Activated CD4-positive, alpha-beta memory T cell treated with anti-CD3 and anti-CD28 coated beads, Interleukin-2, amount 10 ng/mL, durations not matched to agents 7 days and 5 days (primary cell): ENCODE measurements at regions not wholly inside any gene's neighbourhood (a gene's known extent, or its start where the extent isn't known, plus 50 kb on each side); places are given as distances from the start of the nearest gene placed in this dataset.
"Not testable (repeated sequence)": the region's sequence is repeated elsewhere in the genome, so short reads cannot be mapped to it uniquely, and the experiment has no call there.

ENCODE experiments used
- CTCF ChIA-PET: fragments of 350-600 bp; sonication (Branson Sonifier 250); formaldehyde crosslinking; loops from one replicate; lab custom pipeline; 2021; ENCODE audit warnings: antibody characterized with exemption, inconsistent platforms; lab: Charles Lee
- POLR2A ChIA-PET: fragments of 350-600 bp; sonication (Branson Sonifier 250); formaldehyde crosslinking; loops from one replicate; lab custom pipeline; 2021; ENCODE audit warnings: antibody characterized with exemption; lab: Charles Lee
- DNase-seq: peaks from one replicate; pipeline ENCODE4 v3.0.0-alpha.2; 2020
- H3K27ac Mint-ChIP-seq: one replicate; pipeline ENCODE4 v1.8.0; 2021; ENCODE audit warnings: mild to moderate bottlenecking, mixed read lengths
- H3K27me3 Mint-ChIP-seq: one replicate; pipeline ENCODE4 v1.8.0; 2021; ENCODE audit warnings: mixed read lengths
- H3K36me3 Mint-ChIP-seq: one replicate; pipeline ENCODE4 v1.8.0; 2021; ENCODE audit warnings: low read depth, mixed read lengths
- H3K4me1 Mint-ChIP-seq: one replicate; pipeline ENCODE4 v1.8.0; 2021; ENCODE audit warnings: mixed read lengths
- H3K4me3 Mint-ChIP-seq: one replicate; pipeline ENCODE4 v1.8.0; 2021; ENCODE audit warnings: mild to moderate bottlenecking, mixed read lengths
- H3K9me3 Mint-ChIP-seq: one replicate; pipeline ENCODE4 v1.8.0; 2021; ENCODE audit warnings: mixed read lengths

- CTCF ChIA-PET: no interaction called here
- Mint-ChIP-seq H3K27me3 (no peaks in the 10 kb centered on the region), H3K4me3 (no peak overlapping the region), H3K4me1 (no peaks in the 10 kb centered on the region), H3K9me3 (peaks cover 9% of the 10 kb centered on the region), H3K27ac (no peak overlapping the region), H3K36me3 (no peaks in the 10 kb centered on the region)
- DNase-seq: no peak
- POLR2A ChIA-PET: no interaction called here
Measured at GRCh38 chr6:76940191-76940590, 523.1 kb downstream of the HTR1B start.

- Mint-ChIP-seq H3K27me3 (no peaks in the 10 kb centered on the region), H3K36me3 (no peaks in the 10 kb centered on the region)
- CTCF ChIA-PET: no interaction called here
Measured at GRCh38 chr6:76914737-76915136, 548.6 kb downstream of the HTR1B start.

GRCh38 chr6:76905541-76905940, 557.8 kb downstream of the HTR1B start:
- H3K9me3 Mint-ChIP-seq, H3K27me3 Mint-ChIP-seq, H3K4me1 Mint-ChIP-seq, H3K4me3 Mint-ChIP-seq, CTCF ChIA-PET, H3K27ac Mint-ChIP-seq, H3K36me3 Mint-ChIP-seq, POLR2A ChIA-PET, DNase-seq: not testable (repeated sequence)

More at GRCh38 chr6:76914737-76915136, 548.6 kb downstream of the HTR1B start:
- Mint-ChIP-seq H3K4me3 (no peak overlapping the region), H3K27ac (no peak overlapping the region), H3K9me3 (no peaks in the 10 kb centered on the region), H3K4me1 (no peaks in the 10 kb centered on the region)
- POLR2A ChIA-PET: no interaction called here
- DNase-seq: no peak

- ChIA-PET CTCF (no interaction called here), POLR2A (no interaction called here)
- no peak overlapping the region for H3K4me3 Mint-ChIP-seq
- peaks cover 16% of the 10 kb centered on the region for H3K9me3 Mint-ChIP-seq
- no peaks in the 10 kb centered on the region for H3K27me3 Mint-ChIP-seq
- no peak for DNase-seq
- H3K4me1 Mint-ChIP-seq: no peaks in the 10 kb centered on the region
- no peak overlapping the region for H3K27ac Mint-ChIP-seq
- no peaks in the 10 kb centered on the region for H3K36me3 Mint-ChIP-seq
Measured at GRCh38 chr6:76892542-76892941, 570.7 kb downstream of the HTR1B start.

- CTCF ChIA-PET: no interaction called here
- H3K36me3 Mint-ChIP-seq: no peaks in the 10 kb centered on the region
Measured at GRCh38 chr6:76888351-76888750, 574.9 kb downstream of the HTR1B start.

GRCh38 chr6:76886900-76887299, 576.4 kb downstream of the HTR1B start:
- ChIA-PET POLR2A (no interaction called here), CTCF (no interaction called here)
- H3K27ac Mint-ChIP-seq: no peak overlapping the region
- no peaks in the 10 kb centered on the region for H3K36me3 Mint-ChIP-seq
- DNase-seq: no peak
- peaks cover 6% of the 10 kb centered on the region for H3K9me3 Mint-ChIP-seq
- H3K27me3 Mint-ChIP-seq: no peaks in the 10 kb centered on the region
- H3K4me1 Mint-ChIP-seq: no peaks in the 10 kb centered on the region
- no peak overlapping the region for H3K4me3 Mint-ChIP-seq

More at GRCh38 chr6:76888351-76888750, 574.9 kb downstream of the HTR1B start:
- Mint-ChIP-seq H3K27ac (no peak overlapping the region), H3K4me3 (no peak overlapping the region), H3K9me3 (peaks cover 4% of the 10 kb centered on the region), H3K27me3 (no peaks in the 10 kb centered on the region), H3K4me1 (no peaks in the 10 kb centered on the region)
- POLR2A ChIA-PET: no interaction called here
- no peak for DNase-seq

GRCh38 chr6:76885861-76886301, 577.4 kb downstream of the HTR1B start:
- Mint-ChIP-seq H3K27me3 (no peaks in the 10 kb centered on the region), H3K4me3 (no peak overlapping the region), H3K36me3 (no peaks in the 10 kb centered on the region), H3K27ac (no peak overlapping the region), H3K4me1 (no peaks in the 10 kb centered on the region), H3K9me3 (peaks cover 6% of the 10 kb centered on the region)
- ChIA-PET POLR2A (no interaction called here), CTCF (no interaction called here)
- no peak for DNase-seq

GRCh38 chr6:76881414-76881813, 581.9 kb downstream of the HTR1B start:
- Mint-ChIP-seq H3K27me3 (no peaks in the 10 kb centered on the region), H3K4me3 (no peak overlapping the region), H3K36me3 (no peaks in the 10 kb centered on the region), H3K4me1 (no peaks in the 10 kb centered on the region), H3K27ac (no peak overlapping the region), H3K9me3 (peaks cover 9% of the 10 kb centered on the region)
- CTCF ChIA-PET: no interaction called here
- no peak for DNase-seq
- POLR2A ChIA-PET: no interaction called here

- CTCF ChIA-PET: no interaction called here
- no peaks in the 10 kb centered on the region for H3K27me3 Mint-ChIP-seq
- DNase-seq: no peak
- no peak overlapping the region for H3K4me3 Mint-ChIP-seq
- H3K27ac Mint-ChIP-seq: no peak overlapping the region
- H3K9me3 Mint-ChIP-seq: peaks cover 7% of the 10 kb centered on the region
- H3K36me3 Mint-ChIP-seq: no peaks in the 10 kb centered on the region
- POLR2A ChIA-PET: no interaction called here
- H3K4me1 Mint-ChIP-seq: no peaks in the 10 kb centered on the region
Measured at GRCh38 chr6:76876922-76877553, 586.3 kb downstream of the HTR1B start.

- H3K4me1 Mint-ChIP-seq, H3K9me3 Mint-ChIP-seq, H3K27ac Mint-ChIP-seq, POLR2A ChIA-PET, DNase-seq, H3K27me3 Mint-ChIP-seq, CTCF ChIA-PET, H3K36me3 Mint-ChIP-seq, H3K4me3 Mint-ChIP-seq: not testable (repeated sequence)
Measured at GRCh38 chr6:76876430-76876829, 586.9 kb downstream of the HTR1B start.

- no peaks in the 10 kb centered on the region for H3K4me1 Mint-ChIP-seq
- DNase-seq: no peak
- POLR2A ChIA-PET: no interaction called here
- CTCF ChIA-PET: no interaction called here
- no peaks in the 10 kb centered on the region for H3K9me3 Mint-ChIP-seq
- H3K27me3 Mint-ChIP-seq: no peaks in the 10 kb centered on the region
- H3K27ac Mint-ChIP-seq: no peak overlapping the region
- H3K4me3 Mint-ChIP-seq: no peak overlapping the region
- H3K36me3 Mint-ChIP-seq: no peaks in the 10 kb centered on the region
Measured at GRCh38 chr6:76867182-76867581, 596.1 kb downstream of the HTR1B start.

GRCh38 chr6:76866091-76866915, 597.0 kb downstream of the HTR1B start:
- DNase-seq: no peak
- no peaks in the 10 kb centered on the region for H3K4me1 Mint-ChIP-seq
- H3K36me3 Mint-ChIP-seq: no peaks in the 10 kb centered on the region
- no peaks in the 10 kb centered on the region for H3K9me3 Mint-ChIP-seq
- no peak overlapping the region for H3K27ac Mint-ChIP-seq
- ChIA-PET POLR2A (no interaction called here), CTCF (no interaction called here)
- no peaks in the 10 kb centered on the region for H3K27me3 Mint-ChIP-seq
- no peak overlapping the region for H3K4me3 Mint-ChIP-seq

- no peaks in the 10 kb centered on the region for H3K36me3 Mint-ChIP-seq
- ChIA-PET POLR2A (no interaction called here), CTCF (no interaction called here)
- no peak overlapping the region for H3K4me3 Mint-ChIP-seq
- H3K9me3 Mint-ChIP-seq: no peaks in the 10 kb centered on the region
- no peaks in the 10 kb centered on the region for H3K4me1 Mint-ChIP-seq
- H3K27ac Mint-ChIP-seq: no peak overlapping the region
- no peaks in the 10 kb centered on the region for H3K27me3 Mint-ChIP-seq
- no peak for DNase-seq
Measured at GRCh38 chr6:76862936-76863335, 600.4 kb downstream of the HTR1B start.

- ChIA-PET CTCF (no interaction called here), POLR2A (no interaction called here)
- Mint-ChIP-seq H3K4me3 (no peak overlapping the region), H3K9me3 (no peaks in the 10 kb centered on the region), H3K27ac (no peak overlapping the region), H3K27me3 (no peaks in the 10 kb centered on the region), H3K4me1 (no peaks in the 10 kb centered on the region), H3K36me3 (no peaks in the 10 kb centered on the region)
- DNase-seq: no peak
Measured at GRCh38 chr6:76861403-76861802, 601.9 kb downstream of the HTR1B start.
